A673 (cell line): ENCODE measurements at regions not wholly inside any gene's neighbourhood (a gene's known extent, or its start where the extent isn't known, plus 50 kb on each side); places are given as distances from the start of the nearest gene placed in this dataset.
A peak's percentile ranks its signal among the peaks of the same experiment; 100 is the strongest.

Experiments
- BruUV-seq: library from RNA; stranded (reverse); fragments of 400-500 nt; replicated peaks from 2 replicates; lab custom pipeline; 2021; lab: Mats Ljungman, UMichigan
- CTCF ChIA-PET: fragments of 300-600 bp; sonication (Branson Sonifier 250); formaldehyde crosslinking; loops from one replicate; lab custom pipeline; 2022; ENCODE audit warnings: antibody characterized with exemption; lab: Charles Lee
- POLR2A ChIA-PET: fragments of 300-600 bp; sonication (Branson Sonifier 250); formaldehyde crosslinking; loops from one replicate; lab custom pipeline; 2022; ENCODE audit warnings: antibody characterized with exemption; ENCODE audit not compliant: low non-redundant PET; lab: Charles Lee
- DNase-seq: peaks from one replicate; pipeline ENCODE4 v3.0.0-alpha.2; 2015; ENCODE audit warnings: low spot score
- H3K27ac ChIP-seq: fragments of 200-600 bp; sonication (generic); 2 replicates; pipeline ENCODE4 v1.5.1; 2016; ENCODE audit warnings: mixed run types, low read depth, mild to moderate bottlenecking, mixed read lengths, antibody characterized with exemption, low read length; ENCODE audit not compliant: poor library complexity, severe bottlenecking
- H3K27me3 ChIP-seq: fragments of 200-600 bp; sonication (generic); replicated peaks from 2 replicates; pipeline ENCODE4 v1.6.1; 2017; ENCODE audit warnings: mixed run types, low read depth, mild to moderate bottlenecking, mixed read lengths, antibody characterized with exemption, low read length; ENCODE audit not compliant: insufficient read depth, poor library complexity
- H3K36me3 ChIP-seq: fragments of 200-600 bp; sonication (generic); 2 replicates; pipeline ENCODE4 v1.6.1; 2016; ENCODE audit warnings: mixed run types, mild to moderate bottlenecking, mixed read lengths, antibody characterized with exemption, low read length; ENCODE audit not compliant: insufficient read depth, poor library complexity, severe bottlenecking
- H3K4me1 ChIP-seq: fragments of 200-600 bp; sonication (generic); 2 replicates; pipeline ENCODE4 v1.6.1; 2017; ENCODE audit warnings: mixed run types, mild to moderate bottlenecking, mixed read lengths, antibody characterized with exemption, low read length; ENCODE audit not compliant: insufficient read depth, poor library complexity, severe bottlenecking
- H3K4me3 ChIP-seq: fragments of 200-600 bp; sonication (generic); 2 replicates; pipeline ENCODE4 v1.5.1; 2016; ENCODE audit warnings: low read depth, mixed run types, mild to moderate bottlenecking, mixed read lengths, low read length; ENCODE audit not compliant: poor library complexity, severe bottlenecking
- H3K9me3 ChIP-seq: fragments of 200-600 bp; sonication (generic); 2 replicates; pipeline ENCODE4 v1.6.1; 2016; ENCODE audit warnings: mixed run types, low read depth, mild to moderate bottlenecking, mixed read lengths, antibody characterized with exemption, low read length; ENCODE audit not compliant: poor library complexity, severe bottlenecking
- EZH2 ChIP-seq: fragments of 200-600 bp; sonication (generic); IDR thresholded peaks from 2 replicates; pipeline ENCODE4 v1.6.1; 2017; ENCODE audit warnings: borderline replicate concordance, low read depth, mild to moderate bottlenecking, mixed read lengths, antibody characterized with exemption, low read length; ENCODE audit not compliant: poor library complexity, severe bottlenecking
- intact Hi-C: fragments of 100-400 bp; cut with micrococcal nuclease; formaldehyde crosslinking; loops from one replicate; pipeline ENCODE4 v1.10.0; 2022; ENCODE audit not compliant: unreplicated experiment
- TF ChIP-seq, protein P1 (sequence below): fragments of 300-800, 200-600 bp; sonication (generic); conservative IDR thresholded peaks from 2 replicates; pipeline ENCODE4 v1.5.1; 2017; ENCODE audit warnings: low read depth, mild to moderate bottlenecking, antibody characterized with exemption, low read length, moderate library complexity, mixed read lengths

DNA sequence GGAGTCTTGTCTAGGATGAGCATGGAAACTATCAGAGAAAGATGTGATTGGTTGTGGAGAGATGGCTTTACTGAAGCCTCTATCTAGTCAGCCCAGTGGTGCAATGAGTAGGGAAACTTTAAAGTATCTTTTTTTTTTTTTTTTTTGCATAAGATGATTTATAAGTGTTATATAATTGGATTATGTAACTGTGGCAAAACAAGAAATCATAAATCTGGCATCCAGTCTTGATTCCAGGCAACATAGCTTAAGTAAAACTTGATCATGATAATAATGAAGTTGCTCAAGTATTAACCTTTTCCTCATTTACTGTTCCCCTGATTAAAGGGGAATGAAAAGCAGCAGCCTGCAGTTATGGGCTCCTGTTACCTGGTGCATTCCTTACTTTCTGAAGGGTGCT is 538.0 kb upstream of the ATP2B1 start:
- peaks cover 23% of the 10 kb centered on the region for H3K4me1 ChIP-seq
- DNase-seq, result no peak
- intact Hi-C loops, result no loop called here
- TF ChIP-seq EZH2, result no peak
- TF ChIP-seq, protein P1, sequence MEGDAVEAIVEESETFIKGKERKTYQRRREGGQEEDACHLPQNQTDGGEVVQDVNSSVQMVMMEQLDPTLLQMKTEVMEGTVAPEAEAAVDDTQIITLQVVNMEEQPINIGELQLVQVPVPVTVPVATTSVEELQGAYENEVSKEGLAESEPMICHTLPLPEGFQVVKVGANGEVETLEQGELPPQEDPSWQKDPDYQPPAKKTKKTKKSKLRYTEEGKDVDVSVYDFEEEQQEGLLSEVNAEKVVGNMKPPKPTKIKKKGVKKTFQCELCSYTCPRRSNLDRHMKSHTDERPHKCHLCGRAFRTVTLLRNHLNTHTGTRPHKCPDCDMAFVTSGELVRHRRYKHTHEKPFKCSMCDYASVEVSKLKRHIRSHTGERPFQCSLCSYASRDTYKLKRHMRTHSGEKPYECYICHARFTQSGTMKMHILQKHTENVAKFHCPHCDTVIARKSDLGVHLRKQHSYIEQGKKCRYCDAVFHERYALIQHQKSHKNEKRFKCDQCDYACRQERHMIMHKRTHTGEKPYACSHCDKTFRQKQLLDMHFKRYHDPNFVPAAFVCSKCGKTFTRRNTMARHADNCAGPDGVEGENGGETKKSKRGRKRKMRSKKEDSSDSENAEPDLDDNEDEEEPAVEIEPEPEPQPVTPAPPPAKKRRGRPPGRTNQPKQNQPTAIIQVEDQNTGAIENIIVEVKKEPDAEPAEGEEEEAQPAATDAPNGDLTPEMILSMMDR, result no peak
- POLR2A ChIA-PET, result no interaction called here
- BruUV-seq, result no TSS peak
- H3K36me3 ChIP-seq, result no peaks in the 10 kb centered on the region
- H3K4me3 ChIP-seq, result no peak overlapping the region
- no peak overlapping the region for H3K27ac ChIP-seq
- CTCF ChIA-PET, result interaction anchor here (0.5 kb wide), 1 partner anchor 195 kb away, joined by 3 read pairs; no protein-coding TSS in a partner anchor
- no peaks in the 10 kb centered on the region for H3K27me3 ChIP-seq
- no peaks in the 10 kb centered on the region for H3K9me3 ChIP-seq

DNA sequence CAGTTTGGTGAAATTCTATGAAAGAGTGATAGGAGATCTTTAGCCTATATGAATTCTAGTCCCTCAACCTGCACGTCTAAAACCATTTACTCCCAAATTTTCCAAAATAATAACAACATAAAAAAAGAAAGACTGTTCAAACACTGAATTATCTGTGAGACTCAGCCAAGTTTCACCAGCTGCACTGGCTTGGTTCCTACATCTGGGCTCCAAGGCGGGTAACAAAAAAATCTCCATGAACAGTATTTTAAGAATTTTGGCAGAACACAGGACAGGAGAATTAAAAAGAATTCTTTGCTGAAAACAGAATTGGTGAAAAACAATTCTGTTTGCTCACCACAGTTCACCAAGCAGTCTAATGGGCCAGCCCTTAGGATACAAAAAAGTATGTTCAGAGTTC is 536.8 kb upstream of the ATP2B1 start:
- ChIA-PET POLR2A (no interaction called here), CTCF (no interaction called here)
- BruUV-seq, result no TSS peak
- intact Hi-C loops, result no loop called here
- TF ChIP-seq, protein P1, result no peak
- TF ChIP-seq EZH2, result no peak
- Histone ChIP-seq H3K27ac (no peak overlapping the region), H3K27me3 (no peaks in the 10 kb centered on the region), H3K9me3 (no peaks in the 10 kb centered on the region), H3K4me3 (no peak overlapping the region), H3K4me1 (peaks cover 18% of the 10 kb centered on the region), H3K36me3 (no peaks in the 10 kb centered on the region)
- DNase-seq, result no peak

DNA sequence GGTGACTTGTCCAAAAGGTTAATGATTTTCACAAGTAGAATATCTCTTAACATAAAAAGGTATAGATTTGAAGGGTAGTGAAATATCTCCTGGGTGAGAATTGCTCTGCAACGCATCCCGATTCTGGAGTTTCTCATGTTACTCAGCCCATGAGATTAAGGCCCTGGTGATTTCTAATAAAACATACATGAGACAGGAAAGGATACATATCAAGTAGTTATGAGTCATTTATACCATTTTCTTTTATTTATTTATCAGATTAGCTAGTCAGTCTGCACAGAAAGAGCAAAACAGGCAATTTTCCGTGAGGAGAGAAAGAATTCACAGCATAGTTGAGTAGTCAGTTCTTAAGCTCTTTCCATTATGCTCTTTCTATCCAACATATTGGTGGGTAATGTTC is 535.6 kb upstream of the ATP2B1 start:
- no peaks in the 10 kb centered on the region for H3K36me3 ChIP-seq
- no peak overlapping the region for H3K4me3 ChIP-seq
- ChIA-PET POLR2A (no interaction called here), CTCF (no interaction called here)
- no peaks in the 10 kb centered on the region for H3K27me3 ChIP-seq
- H3K9me3 ChIP-seq, result no peaks in the 10 kb centered on the region
- DNase-seq, result peak; percentile 22
- intact Hi-C loops, result no loop called here
- BruUV-seq, result no TSS peak
- H3K4me1 ChIP-seq, result peaks cover 18% of the 10 kb centered on the region
- H3K27ac ChIP-seq, result no peak overlapping the region
- TF ChIP-seq, protein P1, result no peak
- no peak for TF ChIP-seq EZH2
